Suprapubic skin (tissue), 4 donors: ENCODE measurements at regions not wholly inside any gene's neighbourhood (a gene's known extent, or its start where the extent isn't known, plus 50 kb on each side); places are given as distances from the start of the nearest gene placed in this dataset.

ENCODE experiments used
- CTCF ChIP-seq, 2 donors: fragments of 200-600 bp in 1 of 2; fragments of 450-650 bp in 1 of 2; sonication (generic) in 1 of 2; IDR thresholded peaks; one replicate each; pipeline ENCODE4 v1.5.1; 2016 to 2019; ENCODE audit warnings: antibody characterized with exemption in 2 of 2, mild to moderate bottlenecking in 1 of 2, moderate library complexity in 1 of 2
- EP300 ChIP-seq: sonication (generic); formaldehyde crosslinking; IDR thresholded peaks from one replicate; pipeline ENCODE4 v1.6.1; 2017; ENCODE audit warnings: antibody characterized with exemption
- POLR2A ChIP-seq, 2 donors: fragments of 450-650 bp; IDR thresholded peaks; one replicate each; pipeline ENCODE4 v1.6.1; 2017; ENCODE audit warnings: antibody characterized with exemption in 2 of 2, mild to moderate bottlenecking in 2 of 2, moderate library complexity in 2 of 2
- POLR2AphosphoS5 ChIP-seq, 3 donors: sonication (generic); formaldehyde crosslinking; IDR thresholded peaks; one replicate each; pipeline ENCODE4 v1.6.1; 2017; ENCODE audit warnings: antibody characterized with exemption in 3 of 3

- TF ChIP-seq CTCF (IDR thresholded peaks at IDR 0.05) (no peak), EP300 (no peak), POLR2A (IDR thresholded peaks at IDR 0.05) (no peak), POLR2AphosphoS5 (IDR thresholded peaks at IDR 0.05) (no peak)
Measured at GRCh38 chr1:22291494-22291893, 148.6 kb upstream of the WNT4 start.
